ENCODE measurements at regions not wholly inside any gene's neighbourhood (a gene's known extent, or its start where the extent isn't known, plus 50 kb on each side); places are given as distances from the start of the nearest gene placed in this dataset.

DNA sequence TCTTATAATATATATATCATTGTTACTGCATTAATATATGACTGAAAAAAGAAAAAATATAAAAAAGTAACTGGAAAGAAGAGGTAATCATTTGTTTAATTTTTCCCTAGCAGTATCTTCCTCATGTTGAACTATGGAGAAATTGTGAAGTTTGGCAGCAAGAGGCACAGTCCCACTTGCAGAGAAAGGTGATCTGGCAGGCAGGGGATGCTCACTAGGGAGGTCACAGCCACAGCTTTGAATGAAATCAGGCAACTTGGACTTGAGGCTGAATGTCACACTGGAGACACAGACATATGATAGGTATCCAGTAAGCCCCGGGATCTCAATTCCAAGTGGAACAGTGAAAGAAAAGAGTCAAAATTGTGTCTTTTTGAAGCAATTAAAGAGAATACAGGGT lies 149.9 kb upstream of the RORA start:
- Histone ChIP-seq H3K27me3 (ENCODE audit: insufficient read depth, low read depth, low read length) (no peaks in the 10 kb centered on the region), H3K9me3 (ENCODE audit: low read length) (no peaks in the 10 kb centered on the region), H3K4me3 (ENCODE audit: low read length) (no peak overlapping the region), H3K36me3 (ENCODE audit: insufficient read depth, low read length) (no peaks in the 10 kb centered on the region), H3F3A (ENCODE audit: insufficient read depth, low read length, poor library complexity, severe bottlenecking) (no peaks in the 10 kb centered on the region), H2AFZ (ENCODE audit: low read depth, low read length) (no peak overlapping the region), H4K20me1 (ENCODE audit: insufficient read depth) (no peaks in the 10 kb centered on the region), H3K9ac (ENCODE audit: low read length) (no peak overlapping the region), H3K27ac (ENCODE audit: low read length) (no peak overlapping the region), H3K4me2 (ENCODE audit: low read length) (no peak overlapping the region), H3K9me2 (ENCODE audit: insufficient read depth, low read length) (no peaks in the 10 kb centered on the region), H3K79me2 (replicated peaks; ENCODE audit: insufficient read depth, low read length) (no peaks in the 10 kb centered on the region)
- TF ChIP-seq POLR2AphosphoS5 (IDR thresholded peaks at IDR 0.05) (no peak), EZH2 (IDR thresholded peaks at IDR 0.05; ENCODE audit: borderline replicate concordance, insufficient read depth, low read length, poor library complexity, severe bottlenecking) (no peak), MXI1 (conservative IDR thresholded peaks at IDR 0.05; ENCODE audit: poor library complexity, severe bottlenecking) (no peak), TAF1 (IDR thresholded peaks at IDR 0.05; ENCODE audit: low read depth) (no peak), RAD21 (conservative IDR thresholded peaks at IDR 0.05) (no peak), SMC3 (conservative IDR thresholded peaks at IDR 0.05; ENCODE audit: poor library complexity) (no peak), EP300 (conservative IDR thresholded peaks at IDR 0.05; ENCODE audit: poor library complexity, severe bottlenecking) (no peak)
- TF ChIP-seq, protein P1, sequence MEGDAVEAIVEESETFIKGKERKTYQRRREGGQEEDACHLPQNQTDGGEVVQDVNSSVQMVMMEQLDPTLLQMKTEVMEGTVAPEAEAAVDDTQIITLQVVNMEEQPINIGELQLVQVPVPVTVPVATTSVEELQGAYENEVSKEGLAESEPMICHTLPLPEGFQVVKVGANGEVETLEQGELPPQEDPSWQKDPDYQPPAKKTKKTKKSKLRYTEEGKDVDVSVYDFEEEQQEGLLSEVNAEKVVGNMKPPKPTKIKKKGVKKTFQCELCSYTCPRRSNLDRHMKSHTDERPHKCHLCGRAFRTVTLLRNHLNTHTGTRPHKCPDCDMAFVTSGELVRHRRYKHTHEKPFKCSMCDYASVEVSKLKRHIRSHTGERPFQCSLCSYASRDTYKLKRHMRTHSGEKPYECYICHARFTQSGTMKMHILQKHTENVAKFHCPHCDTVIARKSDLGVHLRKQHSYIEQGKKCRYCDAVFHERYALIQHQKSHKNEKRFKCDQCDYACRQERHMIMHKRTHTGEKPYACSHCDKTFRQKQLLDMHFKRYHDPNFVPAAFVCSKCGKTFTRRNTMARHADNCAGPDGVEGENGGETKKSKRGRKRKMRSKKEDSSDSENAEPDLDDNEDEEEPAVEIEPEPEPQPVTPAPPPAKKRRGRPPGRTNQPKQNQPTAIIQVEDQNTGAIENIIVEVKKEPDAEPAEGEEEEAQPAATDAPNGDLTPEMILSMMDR (IDR thresholded peaks at IDR 0.05; ENCODE audit: poor library complexity, severe bottlenecking): no peak
- TF ChIP-seq, protein P2, sequence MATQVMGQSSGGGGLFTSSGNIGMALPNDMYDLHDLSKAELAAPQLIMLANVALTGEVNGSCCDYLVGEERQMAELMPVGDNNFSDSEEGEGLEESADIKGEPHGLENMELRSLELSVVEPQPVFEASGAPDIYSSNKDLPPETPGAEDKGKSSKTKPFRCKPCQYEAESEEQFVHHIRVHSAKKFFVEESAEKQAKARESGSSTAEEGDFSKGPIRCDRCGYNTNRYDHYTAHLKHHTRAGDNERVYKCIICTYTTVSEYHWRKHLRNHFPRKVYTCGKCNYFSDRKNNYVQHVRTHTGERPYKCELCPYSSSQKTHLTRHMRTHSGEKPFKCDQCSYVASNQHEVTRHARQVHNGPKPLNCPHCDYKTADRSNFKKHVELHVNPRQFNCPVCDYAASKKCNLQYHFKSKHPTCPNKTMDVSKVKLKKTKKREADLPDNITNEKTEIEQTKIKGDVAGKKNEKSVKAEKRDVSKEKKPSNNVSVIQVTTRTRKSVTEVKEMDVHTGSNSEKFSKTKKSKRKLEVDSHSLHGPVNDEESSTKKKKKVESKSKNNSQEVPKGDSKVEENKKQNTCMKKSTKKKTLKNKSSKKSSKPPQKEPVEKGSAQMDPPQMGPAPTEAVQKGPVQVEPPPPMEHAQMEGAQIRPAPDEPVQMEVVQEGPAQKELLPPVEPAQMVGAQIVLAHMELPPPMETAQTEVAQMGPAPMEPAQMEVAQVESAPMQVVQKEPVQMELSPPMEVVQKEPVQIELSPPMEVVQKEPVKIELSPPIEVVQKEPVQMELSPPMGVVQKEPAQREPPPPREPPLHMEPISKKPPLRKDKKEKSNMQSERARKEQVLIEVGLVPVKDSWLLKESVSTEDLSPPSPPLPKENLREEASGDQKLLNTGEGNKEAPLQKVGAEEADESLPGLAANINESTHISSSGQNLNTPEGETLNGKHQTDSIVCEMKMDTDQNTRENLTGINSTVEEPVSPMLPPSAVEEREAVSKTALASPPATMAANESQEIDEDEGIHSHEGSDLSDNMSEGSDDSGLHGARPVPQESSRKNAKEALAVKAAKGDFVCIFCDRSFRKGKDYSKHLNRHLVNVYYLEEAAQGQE (IDR thresholded peaks at IDR 0.05; ENCODE audit: borderline replicate concordance): no peak

DNA sequence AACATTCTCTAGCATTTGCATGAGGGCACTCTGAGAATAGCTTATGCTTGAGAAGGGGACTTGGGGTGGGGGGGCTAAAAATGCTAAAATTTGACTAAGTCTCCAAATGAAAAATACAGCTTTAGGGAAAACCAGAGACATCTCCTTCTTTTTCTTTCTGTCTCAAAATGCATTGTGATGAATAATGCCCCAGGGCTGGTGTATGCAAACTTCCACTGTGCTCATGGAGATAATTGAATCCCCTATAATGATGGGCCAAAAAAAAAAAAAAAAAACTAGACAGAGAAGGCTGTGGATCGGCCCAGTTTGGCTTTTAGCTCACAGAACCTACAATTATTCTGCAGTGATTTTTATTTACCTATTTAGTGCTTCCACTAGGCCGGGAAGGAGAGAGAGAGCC lies 147.9 kb upstream of the RORA start:
- H3K9ac ChIP-seq (ENCODE audit: low read length): no peak overlapping the region
- no peak overlapping the region for H3K4me2 ChIP-seq (ENCODE audit: low read length)

More for the DNA sequence above, 147.9 kb upstream of the RORA start:
- Histone ChIP-seq H3K9me3 (ENCODE audit: low read length) (no peaks in the 10 kb centered on the region), H3K27ac (ENCODE audit: low read length) (no peak overlapping the region), H4K20me1 (ENCODE audit: insufficient read depth) (no peaks in the 10 kb centered on the region), H3K79me2 (replicated peaks; ENCODE audit: insufficient read depth, low read length) (no peaks in the 10 kb centered on the region), H3K4me3 (ENCODE audit: low read length) (no peak overlapping the region), H3K9me2 (ENCODE audit: insufficient read depth, low read length) (no peaks in the 10 kb centered on the region), H3F3A (ENCODE audit: insufficient read depth, low read length, poor library complexity, severe bottlenecking) (no peaks in the 10 kb centered on the region), H2AFZ (ENCODE audit: low read depth, low read length) (no peak overlapping the region), H3K27me3 (ENCODE audit: insufficient read depth, low read depth, low read length) (no peaks in the 10 kb centered on the region), H3K36me3 (ENCODE audit: insufficient read depth, low read length) (no peaks in the 10 kb centered on the region)
- TF ChIP-seq, protein P1 (IDR thresholded peaks at IDR 0.05; ENCODE audit: poor library complexity, severe bottlenecking): no peak
- TF ChIP-seq POLR2AphosphoS5 (IDR thresholded peaks at IDR 0.05) (no peak), EP300 (conservative IDR thresholded peaks at IDR 0.05; ENCODE audit: poor library complexity, severe bottlenecking) (no peak), EZH2 (IDR thresholded peaks at IDR 0.05; ENCODE audit: borderline replicate concordance, insufficient read depth, low read length, poor library complexity, severe bottlenecking) (no peak), TAF1 (IDR thresholded peaks at IDR 0.05; ENCODE audit: low read depth) (no peak), RAD21 (conservative IDR thresholded peaks at IDR 0.05) (no peak), SMC3 (conservative IDR thresholded peaks at IDR 0.05; ENCODE audit: poor library complexity) (no peak), MXI1 (conservative IDR thresholded peaks at IDR 0.05; ENCODE audit: poor library complexity, severe bottlenecking) (no peak)
- TF ChIP-seq, protein P2 (IDR thresholded peaks at IDR 0.05; ENCODE audit: borderline replicate concordance): no peak

All from neural cell (in vitro differentiated cells).